ENCODE measurements at regions not wholly inside any gene's neighbourhood (a gene's known extent, or its start where the extent isn't known, plus 50 kb on each side); places are given as distances from the start of the nearest gene placed in this dataset.
"Not testable (repeated sequence)": the region's sequence is repeated elsewhere in the genome, so short reads cannot be mapped to it uniquely, and the experiment has no call there.

DNA sequence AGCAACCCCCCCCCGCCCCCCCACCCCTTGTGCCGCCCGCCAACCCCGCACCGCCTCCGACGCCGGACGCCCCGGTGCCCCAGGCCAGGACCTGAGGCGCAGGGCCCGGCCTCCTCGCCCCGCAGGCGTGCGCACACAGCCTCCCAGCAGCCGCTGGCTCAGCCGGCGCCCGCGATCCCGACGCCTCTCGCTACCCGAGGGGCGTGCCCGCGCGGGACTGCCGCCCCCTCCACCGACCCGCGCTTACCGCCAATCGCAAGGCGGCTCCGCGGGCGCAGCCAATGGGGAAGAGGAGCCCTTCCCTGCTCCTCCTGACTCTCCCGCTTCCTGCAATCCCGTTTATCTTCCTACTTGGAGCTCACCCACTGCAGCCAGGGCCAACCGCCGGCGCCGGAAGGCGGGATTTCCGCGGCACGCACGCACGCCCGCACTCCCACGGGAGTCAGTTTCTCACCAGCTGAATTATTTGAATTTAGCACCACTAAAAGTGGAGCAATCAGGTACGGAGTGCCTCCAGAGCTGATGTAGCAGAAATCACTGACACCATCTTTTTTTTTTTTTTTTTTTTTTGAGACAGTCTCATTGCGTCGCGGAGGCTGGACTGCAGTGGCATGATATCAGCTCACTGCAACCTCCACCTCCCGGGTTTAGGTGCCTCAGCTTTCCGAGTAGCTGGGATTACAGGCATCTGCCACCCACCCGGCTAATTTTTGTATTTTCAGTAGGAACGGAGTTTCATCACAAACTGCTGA, 65.0 kb upstream of the TP53TG3D start:
- TF ChIP-seq, protein P1, sequence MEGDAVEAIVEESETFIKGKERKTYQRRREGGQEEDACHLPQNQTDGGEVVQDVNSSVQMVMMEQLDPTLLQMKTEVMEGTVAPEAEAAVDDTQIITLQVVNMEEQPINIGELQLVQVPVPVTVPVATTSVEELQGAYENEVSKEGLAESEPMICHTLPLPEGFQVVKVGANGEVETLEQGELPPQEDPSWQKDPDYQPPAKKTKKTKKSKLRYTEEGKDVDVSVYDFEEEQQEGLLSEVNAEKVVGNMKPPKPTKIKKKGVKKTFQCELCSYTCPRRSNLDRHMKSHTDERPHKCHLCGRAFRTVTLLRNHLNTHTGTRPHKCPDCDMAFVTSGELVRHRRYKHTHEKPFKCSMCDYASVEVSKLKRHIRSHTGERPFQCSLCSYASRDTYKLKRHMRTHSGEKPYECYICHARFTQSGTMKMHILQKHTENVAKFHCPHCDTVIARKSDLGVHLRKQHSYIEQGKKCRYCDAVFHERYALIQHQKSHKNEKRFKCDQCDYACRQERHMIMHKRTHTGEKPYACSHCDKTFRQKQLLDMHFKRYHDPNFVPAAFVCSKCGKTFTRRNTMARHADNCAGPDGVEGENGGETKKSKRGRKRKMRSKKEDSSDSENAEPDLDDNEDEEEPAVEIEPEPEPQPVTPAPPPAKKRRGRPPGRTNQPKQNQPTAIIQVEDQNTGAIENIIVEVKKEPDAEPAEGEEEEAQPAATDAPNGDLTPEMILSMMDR (IDR thresholded peaks at IDR 0.05), result not testable (repeated sequence)
- TF ChIP-seq HOXA7 (CRISPR knock-in tag; IDR thresholded peaks at IDR 0.05); JUNB (IDR thresholded peaks at IDR 0.05); POLR2A (IDR thresholded peaks at IDR 0.05; ENCODE audit: low read length); EP300 (IDR thresholded peaks at IDR 0.05); FOSB (CRISPR knock-in tag; IDR thresholded peaks at IDR 0.05); RAD21 (conservative IDR thresholded peaks at IDR 0.05 in 1 of 2, IDR thresholded peaks at IDR 0.05 in 1 of 2): not testable (repeated sequence)

All from A549 (cell line).